Mucosa of descending colon (tissue), 3 donors: ENCODE measurements at regions not wholly inside any gene's neighbourhood (a gene's known extent, or its start where the extent isn't known, plus 50 kb on each side); places are given as distances from the start of the nearest gene placed in this dataset.

Experiments
- ATAC-seq: fragments of 200-7000 bp; cut with Tn5 transposase; one replicate; pipeline ENCODE4 v1.9.1; 2020; ENCODE audit warnings: mild to moderate bottlenecking, moderate library complexity
- DNase-seq, 3 donors: peaks; one replicate each; pipeline ENCODE4 v3.0.0-alpha.2; 2020
- H3K36me3 ChIP-seq: fragments of 200-600 bp; one replicate; pipeline ENCODE4 v1.8.0; 2021; ENCODE audit warnings: low read depth, mild to moderate bottlenecking
- H3K4me1 ChIP-seq: fragments of 200-600 bp; one replicate; pipeline ENCODE4 v1.8.0; 2021; ENCODE audit warnings: low read depth, mild to moderate bottlenecking
- H3K4me3 ChIP-seq: fragments of 200-600 bp; one replicate; pipeline ENCODE4 v1.8.0; 2021; ENCODE audit warnings: mild to moderate bottlenecking
- H3K9me3 ChIP-seq: fragments of 200-600 bp; one replicate; pipeline ENCODE4 v1.8.0; 2021; ENCODE audit warnings: mild to moderate bottlenecking
- intact Hi-C, 2 donors: fragments of 100-400 bp; cut with DNase I in 1 of 2; cut with micrococcal nuclease in 1 of 2; formaldehyde crosslinking; loops; one replicate each; pipeline versions ENCODE4 v1.11.0 to v1.11.1; 2022; cut with DNase I, micrococcal nuclease
- TF ChIP-seq, protein P1 (sequence below): fragments of 200-600 bp; IDR thresholded peaks from one replicate; pipeline ENCODE4 v1.8.0; 2022; ENCODE audit warnings: antibody characterized with exemption, mild to moderate bottlenecking
- donor health status: DM: no; HTN: no; CAD: no; lungs with moderate emphysema.
- donor health status: DM: no; HTN: no; CAD: no.
- donor health status: DM: no; HTN: yes; CAD: no.

DNA sequence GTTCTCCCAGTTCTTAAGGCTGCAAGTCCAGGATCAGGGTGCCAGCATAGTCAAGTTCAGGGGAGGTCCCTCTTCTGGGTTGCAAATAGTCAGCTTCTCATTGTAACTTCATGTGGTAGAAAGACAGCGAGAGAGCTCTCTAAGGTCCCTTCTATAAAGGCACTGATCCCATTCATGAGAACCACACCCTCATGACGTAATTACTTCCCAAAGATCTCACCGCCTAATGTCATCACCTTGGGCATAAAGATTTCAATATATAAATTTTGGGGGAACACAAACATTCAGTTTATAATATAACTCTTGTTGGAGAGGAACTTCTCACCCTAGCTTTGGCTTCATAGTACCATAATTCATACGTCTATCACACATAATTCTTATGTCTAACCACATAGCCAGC lies 203.9 kb upstream of the VLDLR start:
- intact Hi-C loops: no loop called here
- ATAC-seq (no peak), DNase-seq (no peak)
- TF ChIP-seq, protein P1, sequence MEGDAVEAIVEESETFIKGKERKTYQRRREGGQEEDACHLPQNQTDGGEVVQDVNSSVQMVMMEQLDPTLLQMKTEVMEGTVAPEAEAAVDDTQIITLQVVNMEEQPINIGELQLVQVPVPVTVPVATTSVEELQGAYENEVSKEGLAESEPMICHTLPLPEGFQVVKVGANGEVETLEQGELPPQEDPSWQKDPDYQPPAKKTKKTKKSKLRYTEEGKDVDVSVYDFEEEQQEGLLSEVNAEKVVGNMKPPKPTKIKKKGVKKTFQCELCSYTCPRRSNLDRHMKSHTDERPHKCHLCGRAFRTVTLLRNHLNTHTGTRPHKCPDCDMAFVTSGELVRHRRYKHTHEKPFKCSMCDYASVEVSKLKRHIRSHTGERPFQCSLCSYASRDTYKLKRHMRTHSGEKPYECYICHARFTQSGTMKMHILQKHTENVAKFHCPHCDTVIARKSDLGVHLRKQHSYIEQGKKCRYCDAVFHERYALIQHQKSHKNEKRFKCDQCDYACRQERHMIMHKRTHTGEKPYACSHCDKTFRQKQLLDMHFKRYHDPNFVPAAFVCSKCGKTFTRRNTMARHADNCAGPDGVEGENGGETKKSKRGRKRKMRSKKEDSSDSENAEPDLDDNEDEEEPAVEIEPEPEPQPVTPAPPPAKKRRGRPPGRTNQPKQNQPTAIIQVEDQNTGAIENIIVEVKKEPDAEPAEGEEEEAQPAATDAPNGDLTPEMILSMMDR: no peak
- no peaks in the 10 kb centered on the region for H3K9me3 ChIP-seq
- no peak overlapping the region for H3K4me3 ChIP-seq
- no peaks in the 10 kb centered on the region for H3K36me3 ChIP-seq
- no peaks in the 10 kb centered on the region for H3K4me1 ChIP-seq

DNA sequence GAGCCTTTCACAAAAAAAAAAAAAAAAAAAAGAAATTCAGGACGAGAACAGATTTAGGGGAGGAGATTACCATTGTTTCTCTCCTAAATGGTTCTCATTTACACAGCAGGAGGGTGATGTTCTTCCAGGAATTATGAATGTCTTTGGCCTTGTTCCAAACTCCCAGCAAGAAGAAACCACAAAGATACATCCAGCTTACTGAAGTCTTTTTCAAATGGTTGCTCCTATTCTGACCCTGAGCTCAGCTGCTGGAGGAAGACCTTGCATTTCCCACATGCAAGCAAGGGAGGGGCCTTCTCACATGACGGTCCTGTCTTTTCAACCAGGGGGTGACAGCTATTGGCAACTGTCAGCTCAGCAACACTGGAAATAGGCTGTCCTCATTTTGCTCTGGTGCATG lies 203.0 kb upstream of the VLDLR start:
- Histone ChIP-seq H3K4me3 (no peak overlapping the region), H3K4me1 (no peaks in the 10 kb centered on the region), H3K36me3 (no peaks in the 10 kb centered on the region), H3K9me3 (no peaks in the 10 kb centered on the region)
- TF ChIP-seq, protein P1: no peak
- DNase-seq (no peak), ATAC-seq (no peak)
- intact Hi-C loops: no loop called here

DNA sequence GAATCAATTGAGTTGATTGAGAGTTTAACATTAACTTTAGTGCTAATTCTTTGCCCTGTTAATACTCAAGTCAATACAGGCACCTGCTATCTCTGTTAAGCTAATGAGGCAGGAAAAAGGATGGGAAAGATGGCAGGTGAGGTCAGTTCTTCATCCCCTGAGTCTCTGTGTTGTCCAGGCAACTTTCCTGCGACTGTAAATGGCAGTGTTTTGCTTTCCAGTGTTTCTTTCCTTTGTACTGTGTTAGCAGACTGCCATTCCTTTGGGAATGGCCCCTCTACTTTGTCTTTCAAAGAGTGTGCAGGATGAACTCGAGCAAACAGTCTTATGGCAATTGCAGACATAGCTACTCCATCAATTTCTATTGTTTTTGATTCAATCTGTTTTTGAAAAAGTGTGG lies 202.2 kb upstream of the VLDLR start:
- intact Hi-C loops: no loop called here
- H3K9me3 ChIP-seq: no peaks in the 10 kb centered on the region
- TF ChIP-seq, protein P1: no peak
- H3K4me3 ChIP-seq: no peak overlapping the region
- ATAC-seq: no peak
- DNase-seq: no peak
- no peaks in the 10 kb centered on the region for H3K36me3 ChIP-seq
- H3K4me1 ChIP-seq: no peaks in the 10 kb centered on the region

DNA sequence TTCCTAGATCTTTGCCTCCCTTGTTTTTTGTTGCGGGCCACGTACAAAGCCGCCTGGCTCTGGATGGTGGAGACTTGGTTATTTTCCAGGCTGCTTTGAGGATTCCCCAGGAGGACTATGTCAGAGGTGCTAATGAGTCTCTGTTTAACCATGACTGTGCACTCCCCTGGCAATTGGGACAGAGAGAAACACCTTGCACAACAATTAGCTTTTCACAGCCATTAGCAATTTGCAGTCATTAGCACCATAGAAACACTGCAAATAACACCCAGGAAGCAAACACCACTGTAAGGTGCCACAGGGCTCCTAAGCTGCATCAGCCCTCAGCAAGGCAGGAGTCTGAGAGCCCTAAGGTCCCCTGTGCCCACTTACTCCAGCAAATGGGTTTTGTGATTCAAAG lies 201.0 kb upstream of the VLDLR start:
- no peaks in the 10 kb centered on the region for H3K36me3 ChIP-seq
- no peak for ATAC-seq
- TF ChIP-seq, protein P1: no peak
- no peak for DNase-seq
- H3K4me3 ChIP-seq: no peak overlapping the region
- H3K9me3 ChIP-seq: no peaks in the 10 kb centered on the region
- H3K4me1 ChIP-seq: no peaks in the 10 kb centered on the region
- intact Hi-C loops: no loop called here

DNA sequence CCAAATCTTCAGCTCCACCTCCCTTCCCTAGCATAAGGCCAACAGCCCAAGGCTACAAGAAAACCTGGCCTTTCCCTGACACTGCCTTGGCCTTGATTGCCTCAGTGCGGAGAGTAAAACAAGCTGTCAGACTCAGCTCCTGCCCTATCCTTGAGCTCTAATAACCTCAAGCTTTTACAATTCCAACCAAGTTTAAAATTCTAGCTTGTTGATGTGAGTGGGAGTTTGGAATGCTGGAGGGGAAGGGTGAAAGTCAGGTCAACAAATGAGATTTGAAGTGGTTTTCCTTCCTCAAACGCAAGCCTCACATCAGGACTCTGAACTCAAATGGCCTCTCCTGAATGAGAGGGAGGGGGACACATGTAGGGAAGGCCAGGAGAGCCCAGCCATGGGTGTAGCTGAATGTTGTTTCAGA lies 197.0 kb upstream of the VLDLR start:
- DNase-seq (peak in 1 of 3 donors; percentile 2), ATAC-seq (no peak)
- no peak overlapping the region for H3K4me3 ChIP-seq
- intact Hi-C loops: no loop called here
- H3K36me3 ChIP-seq: no peaks in the 10 kb centered on the region
- no peaks in the 10 kb centered on the region for H3K9me3 ChIP-seq
- TF ChIP-seq, protein P1: no peak
- H3K4me1 ChIP-seq: peaks cover 4% of the 10 kb centered on the region

DNA sequence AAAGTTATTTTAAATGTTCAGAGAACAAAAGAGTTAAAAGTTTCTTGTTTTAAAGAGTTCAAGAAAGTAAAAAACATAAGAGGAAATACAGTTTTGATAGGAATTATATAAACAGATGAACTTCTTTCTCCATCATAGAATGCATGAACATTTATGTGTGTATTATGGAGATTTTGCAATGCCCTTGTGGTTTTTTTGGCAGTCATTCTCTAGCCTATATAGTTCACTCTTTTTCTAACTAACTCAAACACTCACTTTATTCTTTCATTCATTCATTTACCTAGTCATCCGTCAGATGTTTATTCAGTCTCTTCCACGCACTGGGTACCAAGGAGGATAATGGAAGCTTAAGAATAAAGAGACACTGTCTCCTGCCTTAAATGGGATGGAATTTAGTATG lies 195.9 kb upstream of the VLDLR start:
- intact Hi-C loops: no loop called here

More for the DNA sequence above, 195.9 kb upstream of the VLDLR start:
- TF ChIP-seq, protein P1: no peak
- Histone ChIP-seq H3K36me3 (no peaks in the 10 kb centered on the region), H3K4me1 (peaks cover 4% of the 10 kb centered on the region), H3K4me3 (no peak overlapping the region), H3K9me3 (no peaks in the 10 kb centered on the region)
- ATAC-seq (no peak), DNase-seq (no peak)
